Neural cell (in vitro differentiated cells): ENCODE measurements at regions not wholly inside any gene's neighbourhood (a gene's known extent, or its start where the extent isn't known, plus 50 kb on each side); places are given as distances from the start of the nearest gene placed in this dataset.

ENCODE experiments used
- CTCF ChIP-seq: fragments of 450-650 bp; IDR thresholded peaks from 2 replicates; pipeline ENCODE4 v1.5.1; 2014; ENCODE audit warnings: antibody characterized with exemption, mild to moderate bottlenecking, moderate library complexity; ENCODE audit not compliant: poor library complexity, severe bottlenecking
- EP300 ChIP-seq: fragments of 450-650 bp; conservative IDR thresholded peaks from 2 replicates; pipeline ENCODE4 v1.6.1; 2014; ENCODE audit warnings: antibody characterized with exemption, mild to moderate bottlenecking, moderate library complexity; ENCODE audit not compliant: poor library complexity, severe bottlenecking
- EZH2 ChIP-seq: fragments of 200-600, 300-800 bp; shearing (Covaris generic), sonication (generic); IDR thresholded peaks from 2 replicates; pipeline ENCODE4 v1.6.1; 2014; ENCODE audit warnings: antibody characterized with exemption, low read length, borderline replicate concordance, mild to moderate bottlenecking; ENCODE audit not compliant: insufficient read depth, poor library complexity, severe bottlenecking
- MXI1 ChIP-seq: fragments of 450-650 bp; conservative IDR thresholded peaks from 2 replicates; pipeline ENCODE4 v1.6.1; 2014; ENCODE audit warnings: antibody characterized with exemption, mild to moderate bottlenecking; ENCODE audit not compliant: poor library complexity, severe bottlenecking
- POLR2AphosphoS5 ChIP-seq: IDR thresholded peaks from 2 replicates; pipeline ENCODE4 v1.6.1; 2012
- RAD21 ChIP-seq: fragments of 450-650 bp; conservative IDR thresholded peaks from 2 replicates; pipeline ENCODE4 v1.6.1; 2014; ENCODE audit warnings: antibody characterized with exemption, mild to moderate bottlenecking, moderate library complexity
- REST ChIP-seq: IDR thresholded peaks from 2 replicates; pipeline ENCODE4 v1.6.1; 2012; ENCODE audit warnings: borderline replicate concordance
- SMC3 ChIP-seq: fragments of 450-650 bp; conservative IDR thresholded peaks from 2 replicates; pipeline ENCODE4 v1.6.1; 2014; ENCODE audit warnings: antibody characterized with exemption, mild to moderate bottlenecking, moderate library complexity; ENCODE audit not compliant: poor library complexity
- TAF1 ChIP-seq: IDR thresholded peaks from 2 replicates; pipeline ENCODE4 v1.6.1; 2012; ENCODE audit warnings: low read depth

- TF ChIP-seq CTCF: no peak
- TF ChIP-seq TAF1: no peak
- no peak for TF ChIP-seq POLR2AphosphoS5
- no peak for TF ChIP-seq EZH2
- TF ChIP-seq MXI1: no peak
- TF ChIP-seq RAD21: no peak
- TF ChIP-seq REST: no peak
- no peak for TF ChIP-seq SMC3
- no peak for TF ChIP-seq EP300
These were observed 703.1 kb downstream of the MCTP2 start for GRCh38 chr15:94934440-94934839.
